ENCODE measurements at regions not wholly inside any gene's neighbourhood (a gene's known extent, or its start where the extent isn't known, plus 50 kb on each side); places are given as distances from the start of the nearest gene placed in this dataset.

GRCh38 chr12:30155001-30155730 is 371.4 kb upstream of the TMTC1 start:
- H3K4me1 ChIP-seq (ENCODE audit: control insufficient read depth in 2 of 2, insufficient read depth in 2 of 2, low read length in 2 of 2): no peaks in the 10 kb centered on the region
- no peak overlapping the region for H3K4me3 ChIP-seq (ENCODE audit: control extremely low read depth in 1 of 5, extremely low read depth in 1 of 5, insufficient read depth in 1 of 5, low read depth in 2 of 5, low read length in 4 of 5)
- H3K79me2 ChIP-seq (ENCODE audit: control insufficient read depth, insufficient read depth, low read length): no peaks in the 10 kb centered on the region
- H3K9me3 Mint-ChIP-seq (ENCODE audit: insufficient read depth): peaks cover 3% of the 10 kb centered on the region
- H3K9me3 ChIP-seq (ENCODE audit: control extremely low read depth in 1 of 3, control insufficient read depth in 2 of 3, insufficient read depth in 1 of 3, low read length in 2 of 3): peaks cover 0 to 16% (median 0%) of the 10 kb centered on the region in 3 donors
- CTCF ChIA-PET: no interaction called here
- no peak overlapping the region for H3K27ac Mint-ChIP-seq
- ATAC-seq (ENCODE audit: low read depth) (no peak), DNase-seq (no peak)
- no peaks in the 10 kb centered on the region for H3K4me1 Mint-ChIP-seq
- POLR2A ChIA-PET: no interaction called here
- H3K4me2 ChIP-seq (replicated peaks; ENCODE audit: low read depth, low read length, poor library complexity, severe bottlenecking): no peak overlapping the region
- no peaks in the 10 kb centered on the region for H3K27me3 ChIP-seq (replicated peaks in 1 of 4; ENCODE audit: control extremely low read depth in 1 of 4, control insufficient read depth in 3 of 4, insufficient read depth in 4 of 4, low read length in 3 of 4)
- H2AFZ ChIP-seq (ENCODE audit: insufficient read depth, low read depth, low read length, poor library complexity, severe bottlenecking): no peak overlapping the region
- no peak overlapping the region for H3K4me3 Mint-ChIP-seq
- intact Hi-C loops (cut with micrococcal nuclease): no loop called here
- WGBS (ENCODE audit: insufficient coverage): 95% methylated on average over 6 of the region's 6 CpGs
- no peak overlapping the region for H3K27ac ChIP-seq (ENCODE audit: low read length in 2 of 2)
- no peaks in the 10 kb centered on the region for H4K20me1 ChIP-seq (ENCODE audit: control insufficient read depth, insufficient read depth, low read length, poor library complexity, severe bottlenecking)
- H3K27me3 Mint-ChIP-seq: no peaks in the 10 kb centered on the region
- H3K36me3 ChIP-seq (replicated peaks in 1 of 2; ENCODE audit: control extremely low read depth in 1 of 2, control insufficient read depth in 1 of 2, extremely low read depth in 1 of 2, insufficient read depth in 2 of 2, low read length in 1 of 2): no peaks in the 10 kb centered on the region
- H3K9ac ChIP-seq (ENCODE audit: low read length): no peak overlapping the region
- TF ChIP-seq, protein P1, sequence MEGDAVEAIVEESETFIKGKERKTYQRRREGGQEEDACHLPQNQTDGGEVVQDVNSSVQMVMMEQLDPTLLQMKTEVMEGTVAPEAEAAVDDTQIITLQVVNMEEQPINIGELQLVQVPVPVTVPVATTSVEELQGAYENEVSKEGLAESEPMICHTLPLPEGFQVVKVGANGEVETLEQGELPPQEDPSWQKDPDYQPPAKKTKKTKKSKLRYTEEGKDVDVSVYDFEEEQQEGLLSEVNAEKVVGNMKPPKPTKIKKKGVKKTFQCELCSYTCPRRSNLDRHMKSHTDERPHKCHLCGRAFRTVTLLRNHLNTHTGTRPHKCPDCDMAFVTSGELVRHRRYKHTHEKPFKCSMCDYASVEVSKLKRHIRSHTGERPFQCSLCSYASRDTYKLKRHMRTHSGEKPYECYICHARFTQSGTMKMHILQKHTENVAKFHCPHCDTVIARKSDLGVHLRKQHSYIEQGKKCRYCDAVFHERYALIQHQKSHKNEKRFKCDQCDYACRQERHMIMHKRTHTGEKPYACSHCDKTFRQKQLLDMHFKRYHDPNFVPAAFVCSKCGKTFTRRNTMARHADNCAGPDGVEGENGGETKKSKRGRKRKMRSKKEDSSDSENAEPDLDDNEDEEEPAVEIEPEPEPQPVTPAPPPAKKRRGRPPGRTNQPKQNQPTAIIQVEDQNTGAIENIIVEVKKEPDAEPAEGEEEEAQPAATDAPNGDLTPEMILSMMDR (IDR thresholded peaks at IDR 0.05): no peak
- TF ChIP-seq EZH2 (IDR thresholded peaks at IDR 0.05; ENCODE audit: borderline replicate concordance, insufficient read depth, low read depth, low read length, poor library complexity, severe bottlenecking): no peak

DNA sequence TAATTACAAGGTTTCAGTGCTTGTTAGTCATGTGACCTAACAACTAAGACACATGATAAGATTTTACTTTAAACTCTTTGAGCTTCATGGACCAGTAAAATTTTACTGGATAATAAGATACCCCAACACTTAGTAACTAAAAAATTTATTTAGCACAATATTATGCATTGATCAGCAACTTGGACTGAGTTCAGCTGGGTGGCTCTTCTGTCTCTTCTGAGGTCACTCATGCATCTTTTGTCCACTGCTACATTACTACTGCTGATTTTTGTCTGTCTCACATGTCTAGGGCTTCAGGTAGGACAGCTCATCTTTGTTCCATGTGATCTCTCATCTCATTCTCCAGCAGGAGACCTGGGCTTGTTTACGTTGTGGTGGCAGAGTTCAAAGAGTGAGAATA is 370.2 kb upstream of the TMTC1 start:
- ChIA-PET POLR2A (no interaction called here), CTCF (no interaction called here)
- WGBS (ENCODE audit: insufficient coverage): no CpG with 5 or more reads among the region's 1 CpG
- no peak overlapping the region for H3K4me3 Mint-ChIP-seq
- TF ChIP-seq EZH2 (IDR thresholded peaks at IDR 0.05; ENCODE audit: borderline replicate concordance, insufficient read depth, low read depth, low read length, poor library complexity, severe bottlenecking): no peak
- TF ChIP-seq, protein P1 (IDR thresholded peaks at IDR 0.05): no peak
- DNase-seq (no peak), ATAC-seq (ENCODE audit: low read depth) (no peak)
- Histone ChIP-seq H3K27me3 (replicated peaks in 1 of 4; ENCODE audit: control extremely low read depth in 1 of 4, control insufficient read depth in 3 of 4, insufficient read depth in 4 of 4, low read length in 3 of 4) (no peaks in the 10 kb centered on the region), H3K4me3 (ENCODE audit: control extremely low read depth in 1 of 5, extremely low read depth in 1 of 5, insufficient read depth in 1 of 5, low read depth in 2 of 5, low read length in 4 of 5) (no peak overlapping the region), H2AFZ (ENCODE audit: insufficient read depth, low read depth, low read length, poor library complexity, severe bottlenecking) (no peak overlapping the region), H3K4me1 (ENCODE audit: control insufficient read depth in 2 of 2, insufficient read depth in 2 of 2, low read length in 2 of 2) (no peaks in the 10 kb centered on the region), H3K36me3 (replicated peaks in 1 of 2; ENCODE audit: control extremely low read depth in 1 of 2, control insufficient read depth in 1 of 2, extremely low read depth in 1 of 2, insufficient read depth in 2 of 2, low read length in 1 of 2) (no peaks in the 10 kb centered on the region), H3K4me2 (replicated peaks; ENCODE audit: low read depth, low read length, poor library complexity, severe bottlenecking) (no peak overlapping the region), H4K20me1 (ENCODE audit: control insufficient read depth, insufficient read depth, low read length, poor library complexity, severe bottlenecking) (no peaks in the 10 kb centered on the region), H3K79me2 (ENCODE audit: control insufficient read depth, insufficient read depth, low read length) (no peaks in the 10 kb centered on the region), H3K9me3 (ENCODE audit: control extremely low read depth in 1 of 3, control insufficient read depth in 2 of 3, insufficient read depth in 1 of 3, low read length in 2 of 3) (peaks cover 0 to 16% (median 0%) of the 10 kb centered on the region in 3 donors), H3K27ac (ENCODE audit: low read length in 2 of 2) (no peak overlapping the region), H3K9ac (ENCODE audit: low read length) (no peak overlapping the region)
- no peaks in the 10 kb centered on the region for H3K27me3 Mint-ChIP-seq
- intact Hi-C loops (cut with micrococcal nuclease): no loop called here
- H3K4me1 Mint-ChIP-seq: no peaks in the 10 kb centered on the region
- no peak overlapping the region for H3K27ac Mint-ChIP-seq
- H3K9me3 Mint-ChIP-seq (ENCODE audit: insufficient read depth): peaks cover 10% of the 10 kb centered on the region
